HG03095 (cell line): ENCODE measurements at regions not wholly inside any gene's neighbourhood (a gene's known extent, or its start where the extent isn't known, plus 50 kb on each side); places are given as distances from the start of the nearest gene placed in this dataset.
A peak's percentile ranks its signal among the peaks of the same experiment; 100 is the strongest.
"Not testable (repeated sequence)": the region's sequence is repeated elsewhere in the genome, so short reads cannot be mapped to it uniquely, and the experiment has no call there.

Experiments
- ATAC-seq: cut with Tn5 transposase; IDR thresholded peaks from one replicate; pipeline ENCODE4 v1.9.1; 2021; ENCODE audit warnings: moderate library complexity; ENCODE audit not compliant: unreplicated experiment

DNA sequence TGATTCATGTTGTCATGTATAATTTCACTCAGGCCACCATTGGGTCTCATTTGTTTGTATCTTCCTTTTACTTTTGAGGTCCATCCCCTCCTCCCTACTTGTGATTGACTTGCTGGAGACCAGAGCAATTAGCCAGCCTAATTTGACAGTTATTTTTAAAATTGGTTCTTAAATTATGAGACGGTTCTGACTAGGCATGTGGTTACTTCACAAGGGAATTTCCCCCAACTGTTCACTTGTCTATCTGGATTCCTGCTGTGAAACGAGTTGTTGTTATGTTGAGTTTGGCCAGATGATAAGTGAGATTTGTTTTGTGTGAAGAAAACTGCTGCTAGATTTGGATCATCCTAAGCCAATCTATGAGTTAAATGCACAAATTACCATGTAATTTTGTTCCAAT, 359.1 kb downstream of the BARHL2 start:
- peak; percentile 67 for ATAC-seq

DNA sequence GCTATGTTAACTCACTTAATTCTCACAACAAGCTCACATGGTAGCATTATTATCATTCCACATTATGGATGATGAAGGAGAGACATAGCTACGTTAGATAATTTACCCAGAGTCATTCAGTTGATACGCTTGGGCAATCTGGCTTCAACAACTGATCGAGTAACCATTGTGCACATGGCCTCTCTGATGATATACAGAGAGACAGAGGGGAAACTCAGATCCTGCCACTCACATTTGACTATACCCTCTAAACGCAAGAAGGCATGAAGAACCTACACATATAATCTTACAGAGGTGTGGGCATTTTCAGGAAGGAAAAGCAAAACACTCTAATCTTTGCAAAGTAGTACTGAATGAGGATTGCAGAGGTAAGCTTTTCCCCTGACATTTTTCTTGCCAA, 360.1 kb downstream of the BARHL2 start:
- no peak for ATAC-seq

DNA sequence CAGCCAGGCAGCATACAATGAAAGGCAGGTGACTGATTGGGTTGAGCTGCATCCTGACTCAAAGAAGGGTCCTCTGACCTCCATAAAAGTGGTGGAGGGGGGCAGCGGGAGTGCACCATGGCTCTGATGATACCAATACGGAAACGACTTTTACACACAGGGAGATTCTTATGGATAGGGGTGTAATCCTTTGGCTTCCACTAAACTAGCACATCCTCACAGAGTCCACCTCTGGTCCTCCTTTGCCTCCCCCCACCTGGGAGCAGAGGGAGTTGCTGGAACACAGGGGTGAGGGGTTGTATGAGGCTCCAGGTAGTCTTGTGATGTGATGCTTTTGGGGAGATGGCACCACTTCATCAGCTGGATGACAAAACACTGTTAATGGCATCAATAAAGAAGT, 361.0 kb downstream of the BARHL2 start:
- no peak for ATAC-seq

DNA sequence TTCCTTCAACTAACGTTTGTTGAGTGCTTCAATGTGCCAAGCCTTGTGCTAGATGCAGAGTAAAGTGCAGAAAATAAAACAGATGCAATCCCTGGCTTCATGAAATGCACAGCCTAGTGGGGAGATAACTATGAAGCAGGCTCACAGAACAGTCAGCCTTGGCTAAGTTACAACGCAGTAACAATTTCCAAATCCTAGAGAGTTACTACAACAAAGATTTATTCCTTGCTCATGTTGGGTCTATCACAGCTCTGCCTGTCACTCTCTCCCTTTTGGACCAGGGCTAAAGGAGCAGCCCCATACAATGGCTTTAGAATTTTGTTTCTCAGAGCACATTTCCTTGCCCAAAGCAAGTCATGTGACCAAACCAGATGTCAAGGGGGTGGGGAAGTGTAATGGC, 359.8 kb downstream of the ZNF326 start:
- no peak for ATAC-seq

DNA sequence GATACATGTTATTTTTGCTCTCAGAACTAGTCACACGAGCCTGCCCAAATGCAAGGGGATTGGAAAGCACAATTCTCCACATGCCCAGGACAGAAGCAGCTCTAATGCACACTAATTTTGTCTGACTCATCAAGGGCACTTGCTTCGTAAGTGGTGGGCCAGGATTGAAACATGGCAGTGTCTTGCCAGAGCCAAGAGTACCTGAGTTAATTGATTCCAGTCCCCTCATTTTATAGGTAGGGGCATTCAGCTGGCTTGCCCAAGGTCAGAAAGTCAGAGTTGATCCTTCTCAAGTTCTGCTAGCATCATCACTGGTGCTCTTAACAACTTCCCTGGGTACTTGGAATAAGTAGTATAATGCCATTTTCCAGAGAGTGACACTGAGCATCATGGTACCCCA, 356.1 kb downstream of the ZNF326 start:
- no peak for ATAC-seq

DNA sequence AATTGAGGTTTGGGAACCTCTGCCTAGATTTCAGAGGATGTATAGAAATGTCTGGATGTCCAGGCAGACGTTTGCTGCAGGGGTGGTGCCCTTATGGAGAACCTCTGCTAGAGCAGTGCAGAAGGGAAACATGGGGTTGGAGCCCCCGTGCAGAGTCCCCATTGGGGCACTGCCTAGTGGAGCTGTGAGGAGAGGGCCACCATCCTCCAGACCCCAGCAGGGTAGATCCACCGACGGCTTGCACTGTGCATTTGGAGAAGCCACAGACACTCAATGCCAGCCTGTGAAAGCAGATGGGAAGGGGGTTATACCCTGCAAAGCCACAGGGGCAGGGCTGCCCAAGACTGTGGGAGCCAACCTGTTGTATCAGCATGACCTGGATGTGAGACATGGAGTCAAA, 354.6 kb downstream of the ZNF326 start:
- ATAC-seq = no peak

DNA sequence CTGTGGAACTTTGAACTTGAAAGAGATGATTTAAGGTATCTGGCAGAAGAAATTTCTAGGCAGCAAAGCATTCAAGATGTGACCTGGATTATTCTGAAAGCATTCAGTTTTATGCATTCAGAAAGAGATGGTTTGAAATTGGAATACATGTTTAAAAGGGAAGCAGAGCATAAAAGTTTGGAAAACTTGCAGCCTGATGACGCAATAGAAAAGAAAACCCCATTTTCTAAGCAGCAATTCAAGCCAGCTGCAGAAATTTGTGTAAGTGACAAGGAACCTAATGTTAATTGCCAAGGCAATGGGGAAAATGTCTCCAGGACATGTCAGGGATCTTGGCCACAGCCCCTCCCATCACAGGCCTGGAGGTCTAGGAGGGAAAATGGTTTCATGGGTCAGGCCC, 354.0 kb downstream of the ZNF326 start:
- ATAC-seq = no peak

DNA sequence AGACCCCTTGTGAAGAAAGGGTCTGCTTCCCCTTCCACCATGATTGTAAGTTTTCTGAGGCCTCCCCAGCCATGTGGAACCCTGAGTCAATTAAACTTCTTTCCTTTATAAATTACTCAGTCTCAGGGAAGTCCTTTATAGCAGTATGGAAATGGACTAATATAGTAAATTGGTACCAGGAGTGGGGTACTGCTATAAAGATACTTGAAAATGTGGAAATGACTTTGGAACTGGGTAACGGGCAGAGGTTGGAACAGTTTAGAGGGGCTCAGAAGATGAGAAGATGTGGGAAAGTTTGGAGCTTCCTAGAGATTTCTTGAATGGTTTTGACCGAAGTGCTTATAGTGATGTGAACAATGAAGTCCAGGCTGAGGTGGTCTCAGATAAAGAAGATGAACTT, 353.5 kb downstream of the ZNF326 start:
- ATAC-seq = not testable (repeated sequence)

DNA sequence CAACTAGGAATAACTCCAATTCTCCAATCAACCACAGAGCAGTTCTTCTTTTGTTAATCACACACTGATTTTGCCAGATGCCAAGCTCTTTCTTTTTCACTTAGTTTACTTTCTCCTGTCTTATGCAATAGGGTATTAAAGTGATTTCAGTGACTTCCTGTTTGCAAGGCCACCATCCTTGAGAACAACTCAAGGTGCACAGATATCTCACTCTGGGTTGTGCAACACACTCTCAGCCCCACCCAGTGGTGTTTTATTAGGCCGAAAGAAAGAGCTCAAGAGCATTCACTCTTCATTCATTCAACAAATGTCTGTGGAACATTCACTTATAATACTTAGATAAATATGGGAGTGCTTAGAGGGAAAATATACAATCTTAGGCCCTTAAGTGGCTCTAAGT, 352.5 kb downstream of the ZNF326 start:
- ATAC-seq = no peak

DNA sequence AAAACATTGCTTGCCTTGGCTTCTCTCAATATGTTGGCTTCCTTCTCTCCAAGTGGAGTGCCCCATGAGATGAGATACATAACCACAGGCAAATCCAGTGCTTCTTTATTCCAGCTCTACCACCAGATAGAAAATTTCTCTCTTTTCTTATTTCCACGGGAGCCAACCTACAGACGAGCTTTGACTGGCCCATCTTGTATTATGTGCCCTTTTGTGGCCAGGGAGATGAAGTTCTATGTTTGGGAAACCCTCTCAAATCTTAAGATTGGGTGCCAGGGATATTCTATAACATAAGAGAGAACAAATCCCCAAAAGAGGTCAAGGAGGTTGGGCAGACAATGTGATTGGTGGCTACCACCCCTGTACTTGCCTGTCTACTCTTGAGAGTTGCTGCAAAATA, 351.8 kb downstream of the ZNF326 start:
- no peak for ATAC-seq

DNA sequence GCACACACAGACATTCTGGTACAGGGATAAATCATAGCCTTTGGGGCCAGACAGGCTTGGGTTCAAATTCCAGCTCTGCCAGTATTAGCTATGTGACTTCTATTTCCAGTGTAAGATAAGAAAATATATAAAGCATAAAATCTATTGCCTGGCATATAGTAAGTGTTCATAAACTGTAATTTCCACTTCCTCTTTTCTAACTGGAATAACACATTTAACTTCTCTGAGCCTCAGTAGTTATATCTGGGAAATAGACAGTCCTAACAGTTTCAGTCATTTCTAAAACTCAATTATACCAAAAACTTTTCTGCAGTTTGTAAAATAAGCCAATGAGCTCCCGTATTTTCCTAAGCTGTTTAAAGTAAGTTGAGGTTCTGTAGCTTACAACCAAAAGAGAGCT, 351.4 kb downstream of the ZNF326 start:
- ATAC-seq = no peak

DNA sequence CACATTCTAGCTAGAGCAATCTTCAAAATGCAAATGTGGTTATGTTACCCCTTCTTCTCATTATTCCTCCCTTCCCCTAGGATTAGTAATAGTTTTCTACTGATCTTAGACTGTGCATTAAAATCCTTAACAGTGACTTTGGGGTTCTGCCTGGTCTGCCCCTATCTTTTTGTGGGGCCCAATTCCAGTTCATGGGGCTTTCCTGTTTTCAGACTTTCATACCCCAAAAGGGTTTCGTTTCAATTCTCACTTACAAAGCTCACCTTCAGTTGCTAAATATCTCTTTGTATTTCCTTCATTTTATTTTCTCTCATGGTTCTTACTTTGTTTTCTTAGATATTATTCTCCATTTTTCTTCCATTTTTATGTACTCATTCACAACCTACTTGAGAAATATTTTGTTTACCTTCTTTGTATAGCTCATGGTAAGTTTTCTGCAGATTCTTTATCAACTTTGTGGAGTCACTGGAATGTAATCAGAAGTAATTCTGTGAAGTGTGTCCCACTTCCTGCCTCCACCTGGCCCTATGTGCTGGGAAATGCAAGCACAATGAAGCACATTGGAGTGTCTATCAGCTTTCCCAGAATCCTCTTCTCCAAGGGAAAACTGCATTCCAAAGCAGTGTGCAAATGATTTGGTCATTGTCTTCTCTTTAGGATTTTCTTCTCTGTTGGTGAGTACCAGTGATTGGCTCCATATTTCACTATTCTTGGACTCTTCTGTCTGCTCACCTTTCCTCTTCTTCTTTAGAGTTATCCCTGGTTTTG, 350.2 kb downstream of the ZNF326 start:
- ATAC-seq = no peak

DNA sequence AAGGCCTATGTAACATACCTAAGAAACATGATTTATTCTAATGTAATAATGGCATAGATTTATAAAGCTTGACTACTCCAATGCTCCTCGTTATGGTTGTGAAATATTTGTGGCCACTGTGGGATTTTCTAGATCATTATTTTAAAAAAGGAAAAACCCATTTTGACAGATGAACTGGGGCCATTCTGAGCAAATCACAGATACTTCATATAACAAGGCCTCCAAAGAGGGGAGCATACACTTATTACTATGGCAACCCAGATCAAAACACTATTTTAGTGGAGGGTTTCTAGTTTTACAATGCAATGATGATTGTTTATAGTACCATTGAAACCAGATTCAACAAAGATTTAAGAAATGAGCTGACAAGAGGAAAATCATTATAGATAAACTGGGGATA, 346.6 kb downstream of the ZNF326 start:
- ATAC-seq = no peak

DNA sequence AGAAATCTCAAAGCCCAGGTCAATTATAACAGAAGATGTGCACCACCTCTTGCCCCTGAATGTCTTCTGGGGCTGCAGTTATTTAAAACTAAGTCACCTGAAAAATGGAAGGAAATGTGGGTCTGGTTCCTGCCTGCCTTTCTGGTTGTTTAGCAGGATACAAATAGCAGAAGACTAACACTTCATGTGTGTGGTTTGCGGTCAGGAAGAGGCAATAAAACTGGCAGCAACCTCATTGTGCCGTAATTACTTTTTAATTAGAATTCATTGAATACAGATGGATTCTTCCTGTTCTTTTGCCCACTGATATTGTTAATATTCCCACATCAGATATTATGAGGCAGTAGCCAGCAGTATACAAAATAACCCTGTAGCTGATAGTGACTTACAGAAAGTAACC, 345.7 kb downstream of the ZNF326 start:
- ATAC-seq = no peak

DNA sequence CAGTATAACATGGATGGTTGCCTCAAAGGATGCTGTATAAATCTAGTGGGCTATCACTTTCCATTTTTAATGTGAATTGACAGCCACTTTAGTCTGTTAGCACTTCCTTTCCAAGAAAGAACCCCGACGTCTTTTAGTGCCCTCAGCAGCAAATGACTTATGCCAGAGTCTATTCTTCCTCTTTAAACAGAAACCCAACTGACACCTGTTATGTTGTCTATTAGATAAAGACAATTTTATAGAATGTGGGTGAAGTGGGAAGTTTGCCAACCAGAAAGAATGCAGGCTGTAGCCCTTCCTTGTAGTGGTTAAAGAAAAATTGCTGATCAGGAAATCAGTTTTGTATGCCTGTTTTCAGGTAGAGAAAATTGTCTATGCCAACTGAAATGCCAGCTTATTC, 344.9 kb downstream of the ZNF326 start:
- ATAC-seq = no peak

DNA sequence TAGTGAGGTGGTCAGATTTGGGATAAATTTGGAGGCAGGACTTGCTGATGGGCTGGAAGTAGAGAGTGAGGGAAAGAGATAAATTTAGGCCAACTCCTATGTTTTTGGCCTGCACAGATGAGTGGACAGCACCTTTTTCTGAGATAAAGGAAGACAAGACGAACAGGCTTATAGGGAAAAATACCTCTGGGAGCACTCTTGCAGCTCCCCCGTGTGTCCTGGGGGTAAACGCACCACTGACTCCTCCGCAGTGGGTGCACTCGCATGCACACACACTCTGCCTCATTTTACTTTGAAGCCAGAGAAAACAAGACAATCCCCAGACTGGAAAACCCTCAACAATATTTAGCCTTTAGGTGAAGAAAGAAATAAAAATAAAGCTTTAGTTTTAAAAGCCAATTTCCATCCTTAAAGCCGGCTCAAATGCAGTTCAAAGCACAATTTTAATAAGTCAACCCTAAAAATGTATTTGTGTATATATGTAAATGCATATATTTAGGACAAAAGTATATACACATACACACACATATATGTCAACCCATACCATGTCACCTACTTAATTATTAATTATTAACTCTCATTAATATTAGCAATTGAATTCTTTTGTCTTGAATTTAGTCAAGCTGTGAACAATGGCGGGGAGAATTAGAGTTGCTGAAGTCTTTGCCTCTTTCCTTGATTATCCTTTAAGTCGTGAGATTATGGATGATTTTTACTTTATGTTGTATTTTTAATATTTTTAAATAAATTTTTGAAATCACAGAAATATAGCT, 341.8 kb downstream of the ZNF326 start:
- no peak for ATAC-seq

DNA sequence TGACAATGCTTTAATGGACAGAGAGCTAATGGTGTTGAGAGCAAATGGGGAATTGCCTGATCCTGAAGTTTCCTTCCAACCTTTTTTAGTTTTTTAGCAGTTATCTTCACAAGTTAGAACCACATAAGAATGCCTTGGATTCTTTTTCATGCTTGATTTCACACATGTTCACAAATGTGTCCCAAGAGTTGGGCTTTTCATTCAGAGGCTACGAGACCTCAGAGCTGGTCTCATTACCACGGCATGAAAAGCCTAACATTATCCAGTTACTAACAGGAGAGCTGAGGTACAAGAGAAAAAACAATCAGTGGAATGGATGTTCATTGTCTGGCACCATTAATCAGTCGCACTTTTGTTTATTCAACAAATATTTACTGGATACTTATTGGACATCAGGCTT, 340.6 kb downstream of the ZNF326 start:
- no peak for ATAC-seq

DNA sequence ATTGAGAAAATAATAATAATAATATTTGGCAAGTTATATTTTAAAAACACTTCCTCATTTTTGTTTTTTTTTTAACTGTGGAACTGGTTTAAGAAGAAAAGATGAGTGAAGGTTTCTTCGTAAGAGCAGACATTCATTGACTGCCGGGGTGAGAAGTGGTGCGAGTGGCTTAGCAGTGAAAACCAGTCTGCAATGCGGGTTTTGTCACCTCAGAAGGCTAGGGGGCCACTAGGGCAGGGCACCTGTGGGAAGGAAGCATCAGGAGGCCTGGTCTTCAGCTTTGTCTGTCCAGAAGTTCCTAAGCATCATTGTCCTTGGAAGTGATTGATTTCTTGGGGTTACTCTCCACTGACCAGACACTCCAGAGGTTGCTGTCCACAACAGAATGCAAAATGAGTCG, 339.2 kb downstream of the ZNF326 start:
- ATAC-seq = no peak

DNA sequence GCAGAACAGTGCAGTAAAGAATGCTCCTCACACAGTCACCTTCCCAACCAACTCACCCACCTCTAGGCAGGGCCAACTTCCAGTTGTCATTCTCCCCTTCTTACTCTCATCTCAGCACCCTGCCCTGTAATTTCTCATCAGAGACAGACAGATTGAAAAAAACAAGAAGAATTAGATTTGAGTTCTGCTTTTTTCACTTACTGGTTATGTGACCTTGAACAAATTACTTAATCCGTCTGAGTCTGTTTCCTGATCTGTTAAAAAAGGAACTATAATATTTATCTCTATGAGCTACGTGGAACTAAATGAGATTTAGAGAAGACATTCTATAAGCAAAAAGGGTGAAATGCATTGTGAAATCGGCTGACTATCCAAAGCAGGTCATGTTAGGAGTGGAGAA, 330.3 kb downstream of the ZNF326 start:
- no peak for ATAC-seq

DNA sequence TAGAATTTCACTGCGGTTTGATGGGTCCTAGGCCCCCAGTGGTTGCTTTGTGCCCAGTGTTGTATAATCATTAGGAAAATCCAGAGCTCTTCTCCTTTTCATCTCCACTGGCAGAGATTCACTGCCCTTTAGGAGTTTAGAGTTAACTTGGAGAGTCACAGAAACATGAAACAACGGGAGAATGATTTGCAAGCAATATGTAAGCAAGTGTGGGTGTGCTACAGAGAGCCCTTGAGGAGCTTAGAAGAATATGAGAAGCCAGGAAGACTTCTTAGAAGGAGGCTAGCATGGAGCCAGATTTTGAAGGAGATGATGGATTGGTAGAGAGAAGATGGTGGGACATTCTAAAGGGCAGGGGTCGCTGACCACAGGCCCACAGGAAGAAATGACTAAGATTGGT, 327.3 kb downstream of the ZNF326 start:
- no peak for ATAC-seq

DNA sequence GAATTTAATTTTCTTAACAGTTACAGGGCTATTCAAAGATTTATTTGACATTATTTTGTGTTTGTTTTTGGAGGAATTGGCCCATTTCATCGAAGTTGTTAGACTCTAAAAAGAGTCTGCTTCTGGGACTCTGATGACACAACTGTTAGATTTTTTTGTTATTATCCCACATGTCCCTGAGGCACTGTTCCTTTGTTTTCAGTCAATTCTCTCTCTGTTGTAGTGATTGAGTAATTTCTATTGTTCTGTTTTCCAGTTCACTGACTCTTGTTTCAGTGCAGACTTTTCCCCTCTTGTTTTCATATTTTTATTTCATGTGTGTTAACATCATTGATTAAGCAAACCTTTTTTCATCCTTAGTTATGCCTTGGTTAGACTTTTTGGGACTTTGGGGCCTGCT, 325.0 kb downstream of the ZNF326 start:
- no peak for ATAC-seq

DNA sequence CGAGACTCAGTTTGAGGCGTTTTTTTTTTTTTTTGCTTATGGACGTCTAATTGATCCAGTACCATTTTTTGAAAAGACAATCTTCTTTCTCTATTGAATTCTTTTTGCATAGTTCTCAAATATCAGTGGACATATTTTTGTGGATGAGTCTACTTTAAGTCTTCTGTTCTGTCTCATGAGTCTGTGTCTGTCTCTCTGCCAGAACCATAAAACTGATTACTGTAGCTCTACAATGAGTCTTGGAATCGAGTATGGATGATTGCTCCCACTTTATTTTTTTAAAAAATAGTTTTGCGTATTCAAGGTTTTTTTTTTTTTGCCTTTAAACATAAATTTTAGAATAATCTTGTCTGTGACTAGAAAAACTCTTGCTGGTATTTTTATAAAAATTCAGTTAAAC, 323.5 kb downstream of the ZNF326 start:
- ATAC-seq = no peak

DNA sequence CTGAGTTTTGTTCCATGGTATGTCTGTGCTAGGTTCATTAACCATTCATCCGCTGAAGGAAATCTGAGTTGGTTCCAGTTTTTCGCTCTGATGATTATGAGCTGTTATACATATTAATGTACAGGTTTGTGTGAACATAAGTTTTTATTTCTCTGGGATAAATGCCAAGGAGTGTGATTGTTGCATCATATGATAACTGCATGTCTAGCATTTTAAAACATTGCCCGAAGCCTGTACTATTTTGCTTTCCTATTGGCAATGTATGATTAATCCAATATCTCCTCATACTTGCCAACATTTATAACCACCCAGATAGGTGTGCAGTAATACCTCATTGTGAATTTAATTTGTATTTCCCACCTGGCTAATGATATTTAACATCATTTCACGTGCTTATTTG, 322.7 kb downstream of the ZNF326 start:
- ATAC-seq = no peak
